Inflammatory macrophage (primary cell): ENCODE measurements at regions not wholly inside any gene's neighbourhood (a gene's known extent, or its start where the extent isn't known, plus 50 kb on each side); places are given as distances from the start of the nearest gene placed in this dataset.
"Not testable (repeated sequence)": the region's sequence is repeated elsewhere in the genome, so short reads cannot be mapped to it uniquely, and the experiment has no call there.

Experiments
- DNase-seq, 2 donors: peaks; one replicate each; pipeline ENCODE4 v3.0.0-alpha.2; 2020 to 2022

- no peak for DNase-seq
Observed at GRCh38 chr1:37325010-37325409, 149.4 kb upstream of the ZC3H12A start.

DNA sequence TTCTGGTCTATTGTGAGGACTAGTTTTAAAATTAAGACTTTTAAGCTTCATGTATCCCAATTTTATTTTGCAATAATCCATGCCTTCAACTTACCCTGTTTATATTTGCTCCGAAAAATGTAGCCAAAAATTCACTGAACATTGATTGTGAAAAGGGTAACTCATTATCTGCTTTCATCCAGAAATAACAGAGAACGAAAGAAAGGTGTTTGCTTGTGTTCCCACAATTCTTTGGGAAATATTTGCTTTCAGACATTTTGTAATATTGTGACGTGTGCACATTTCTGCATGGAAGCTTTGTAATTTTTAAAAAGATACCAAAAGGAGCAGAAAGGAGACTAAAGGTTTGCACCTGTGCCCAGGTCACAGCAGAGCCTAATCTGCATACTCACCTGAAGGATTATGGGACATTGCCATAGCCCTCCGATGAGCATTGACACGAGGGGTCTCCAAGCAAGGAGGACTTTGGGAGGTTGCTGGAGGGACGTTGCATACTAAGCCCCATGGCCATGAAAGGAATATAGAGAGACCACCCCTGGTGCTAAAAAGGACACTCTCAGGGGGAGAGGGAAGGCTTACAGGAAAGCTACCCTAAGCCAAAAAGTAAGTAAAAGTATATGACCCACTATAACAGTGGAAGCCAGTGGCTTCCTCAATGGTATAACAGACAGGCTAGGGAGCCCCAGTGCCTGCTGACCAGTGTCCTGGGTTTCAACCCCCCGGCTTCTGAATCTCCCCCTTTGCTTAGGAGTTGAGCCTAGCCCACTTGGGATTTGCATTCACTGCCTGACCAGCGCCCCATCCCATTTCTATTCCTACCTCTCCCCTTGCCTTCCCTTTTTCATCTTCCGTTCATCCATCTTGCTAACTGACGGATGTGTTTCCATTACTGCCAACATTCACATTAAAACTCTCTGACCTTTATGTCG lies 148.6 kb upstream of the ZC3H12A start:
- no peak for DNase-seq

DNA sequence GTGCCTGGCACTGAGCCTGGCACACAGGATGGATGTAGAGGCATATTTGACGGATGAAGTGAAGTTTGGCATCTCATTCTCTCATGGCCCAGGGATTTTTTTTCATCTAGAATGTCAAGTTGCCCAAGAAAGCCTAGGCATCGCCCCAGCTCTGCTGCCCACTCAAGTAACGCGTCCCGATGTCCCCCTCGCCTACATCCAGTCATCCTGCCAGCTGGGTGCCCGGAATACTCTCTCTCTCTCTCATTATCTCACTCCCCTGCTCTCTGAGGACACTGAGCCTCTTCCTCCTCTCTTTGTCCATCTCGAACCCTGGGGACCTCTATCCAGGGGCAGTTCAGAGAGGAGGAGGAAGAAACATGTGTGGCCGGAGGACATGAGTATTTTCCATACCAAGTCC lies 142.3 kb upstream of the ZC3H12A start:
- DNase-seq, result no peak

DNA sequence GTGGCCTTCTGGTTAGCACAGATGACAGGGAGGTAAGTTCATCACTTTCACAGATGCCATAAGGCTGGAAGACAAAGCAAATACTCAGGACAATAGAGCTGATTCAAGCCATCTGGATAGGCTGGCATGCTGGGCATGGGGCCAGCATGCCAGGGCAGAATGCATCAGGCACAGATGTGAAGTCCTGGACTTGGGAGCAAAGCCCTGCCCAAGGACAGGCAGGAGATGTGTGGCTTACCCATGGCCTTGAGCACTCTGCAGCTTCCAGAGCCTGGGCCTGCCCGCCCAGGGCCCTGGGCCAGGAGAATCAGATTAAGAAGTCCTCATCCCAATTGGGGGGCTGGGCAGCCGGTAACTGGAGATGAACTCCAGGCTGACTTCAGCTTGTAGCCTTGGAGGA lies 135.7 kb upstream of the ZC3H12A start:
- DNase-seq, result no peak

GRCh38 chr1:37342736-37343135 lies 131.6 kb upstream of the ZC3H12A start:
- no peak for DNase-seq

DNA sequence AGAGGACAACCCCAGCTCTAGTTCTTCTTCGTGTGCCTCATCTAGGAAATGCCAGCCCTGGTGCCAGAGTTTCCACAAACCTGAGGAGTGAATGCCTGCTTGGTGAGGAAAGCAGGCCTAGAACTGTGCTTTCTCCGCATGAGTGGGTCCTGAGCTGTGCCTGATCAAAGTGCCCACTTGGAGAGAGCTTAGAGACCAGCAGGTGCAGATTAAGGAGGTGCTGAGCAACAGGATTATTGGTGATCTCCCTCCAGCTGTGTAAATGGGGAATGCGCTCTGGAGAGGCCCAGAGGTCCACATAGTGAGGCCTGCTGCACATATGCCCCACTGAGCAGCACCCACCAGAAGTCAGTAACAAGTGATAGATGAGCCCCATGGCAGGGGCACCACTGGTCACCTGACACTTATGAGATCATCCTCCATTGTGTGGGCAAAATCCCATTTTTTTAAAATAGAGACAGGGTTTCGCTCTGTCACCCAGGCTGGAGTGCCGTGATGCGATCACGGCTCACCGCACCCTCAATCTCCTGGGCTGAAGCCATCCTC lies 127.2 kb upstream of the ZC3H12A start:
- DNase-seq, result no peak

DNA sequence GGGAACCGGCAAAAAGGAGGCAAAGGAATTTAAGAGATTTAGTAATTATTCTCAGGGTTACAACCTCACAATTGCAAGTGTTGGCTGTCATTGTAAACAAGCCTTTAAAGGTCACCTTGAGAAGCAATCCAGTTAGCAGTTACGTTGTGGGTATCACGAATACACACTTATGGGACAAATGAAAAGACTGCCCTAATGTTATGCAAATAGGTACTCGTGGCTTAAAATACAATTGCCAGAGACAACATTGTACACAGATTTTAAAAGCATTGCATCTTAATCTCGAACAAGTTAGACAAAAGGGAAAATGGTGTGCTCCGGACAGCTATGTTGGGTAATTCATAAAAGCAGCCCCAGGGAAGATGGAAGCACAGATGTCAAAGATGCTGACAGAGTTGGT lies 120.5 kb upstream of the ZC3H12A start:
- DNase-seq, result no peak

DNA sequence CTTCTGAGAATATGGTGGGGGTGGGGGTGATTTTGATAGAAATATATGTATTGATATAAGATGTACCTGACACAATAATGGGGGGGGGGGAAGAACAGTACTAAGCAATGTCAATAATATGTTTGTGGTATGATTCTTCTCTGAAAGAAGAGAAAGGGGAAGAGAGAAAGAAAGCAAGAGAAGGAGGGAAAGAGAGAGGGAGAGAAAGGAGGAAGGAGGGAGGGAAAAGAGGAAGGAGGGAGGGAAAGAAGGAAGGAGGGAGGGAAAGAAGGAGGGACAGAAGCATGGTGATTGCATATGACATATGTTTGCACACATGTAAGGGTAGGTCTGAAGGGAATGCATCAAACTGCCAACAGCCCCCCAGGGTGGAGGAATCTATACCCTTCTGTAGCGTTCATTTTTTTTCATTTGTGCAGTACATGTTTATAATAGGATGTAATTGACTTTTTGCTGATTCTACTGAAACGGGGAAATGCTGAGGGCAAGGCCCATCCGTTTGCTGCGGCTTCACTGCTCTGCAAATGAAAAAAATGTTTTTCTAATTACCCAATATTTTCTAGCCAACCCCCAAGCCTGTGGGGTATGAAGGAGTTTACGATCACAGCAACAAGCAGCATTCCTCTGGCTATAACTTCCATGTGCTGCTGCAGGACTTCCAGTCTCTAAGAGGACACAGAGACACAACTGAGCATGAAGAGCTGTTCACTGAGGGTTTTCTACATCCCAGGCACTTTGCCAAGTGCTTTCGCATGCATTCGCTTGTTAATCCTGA lies 119.3 kb upstream of the ZC3H12A start:
- DNase-seq, result no peak

- DNase-seq, result no peak
Observed at GRCh38 chr1:37358992-37359391, 115.4 kb upstream of the ZC3H12A start.

- no peak for DNase-seq
Observed at GRCh38 chr1:37360011-37360410, 114.4 kb upstream of the ZC3H12A start.

DNA sequence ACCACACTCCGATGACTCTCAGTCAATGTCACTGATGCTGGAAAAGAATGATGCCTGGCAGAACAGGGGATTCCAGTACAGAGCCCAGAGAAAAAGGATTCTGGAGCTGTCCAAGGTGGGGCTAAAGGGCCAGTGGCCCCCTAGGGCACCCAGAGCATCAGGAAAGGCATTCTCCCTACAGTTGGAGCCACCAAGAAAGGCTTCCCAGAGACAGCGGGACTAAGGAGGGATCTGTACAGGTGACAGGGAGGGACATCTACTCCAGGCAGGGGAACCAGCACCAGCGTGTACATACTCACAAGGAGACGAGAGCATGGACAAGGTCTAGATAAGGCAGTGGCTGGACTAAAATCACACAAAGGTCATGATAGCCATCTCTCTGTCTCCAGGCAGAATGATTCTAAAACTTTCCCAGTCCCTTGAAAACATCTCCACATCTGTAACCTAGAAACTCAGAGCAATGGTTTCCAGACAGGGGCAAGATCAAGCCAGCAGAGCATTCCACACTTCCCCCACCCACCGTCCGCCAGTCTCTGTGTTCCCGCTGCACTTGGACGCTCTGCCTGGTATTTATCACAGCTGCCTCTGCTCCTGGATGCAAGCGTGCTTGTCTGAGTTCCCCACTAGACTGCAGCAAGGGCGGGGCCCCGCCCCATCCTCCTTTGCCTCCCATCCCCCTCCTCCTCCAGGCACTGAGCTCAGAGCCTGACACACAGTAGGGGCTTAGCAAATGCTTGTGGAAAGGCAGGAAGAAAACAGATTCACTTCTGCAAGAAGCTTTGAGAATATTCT lies 111.6 kb upstream of the ZC3H12A start:
- DNase-seq, result no peak

DNA sequence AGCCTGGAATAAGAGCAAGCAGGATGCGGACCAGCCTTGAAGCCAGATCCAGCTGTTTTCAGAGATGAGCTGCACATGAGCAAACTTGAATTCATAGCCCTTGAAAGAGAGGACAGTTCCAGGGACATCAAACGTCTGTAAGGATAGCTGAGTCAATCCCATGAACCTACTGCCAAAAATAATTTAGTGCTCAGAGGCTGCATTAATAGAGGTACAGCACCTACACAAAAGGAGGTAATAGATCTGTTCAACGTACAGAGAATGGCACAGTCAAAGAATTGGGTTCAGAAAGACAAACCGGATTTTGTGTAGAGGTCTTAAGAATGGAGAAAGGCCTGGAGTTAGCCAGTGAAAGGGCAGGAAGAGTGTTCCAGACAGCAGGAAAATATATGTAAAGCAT lies 110.8 kb upstream of the ZC3H12A start:
- DNase-seq, result no peak

DNA sequence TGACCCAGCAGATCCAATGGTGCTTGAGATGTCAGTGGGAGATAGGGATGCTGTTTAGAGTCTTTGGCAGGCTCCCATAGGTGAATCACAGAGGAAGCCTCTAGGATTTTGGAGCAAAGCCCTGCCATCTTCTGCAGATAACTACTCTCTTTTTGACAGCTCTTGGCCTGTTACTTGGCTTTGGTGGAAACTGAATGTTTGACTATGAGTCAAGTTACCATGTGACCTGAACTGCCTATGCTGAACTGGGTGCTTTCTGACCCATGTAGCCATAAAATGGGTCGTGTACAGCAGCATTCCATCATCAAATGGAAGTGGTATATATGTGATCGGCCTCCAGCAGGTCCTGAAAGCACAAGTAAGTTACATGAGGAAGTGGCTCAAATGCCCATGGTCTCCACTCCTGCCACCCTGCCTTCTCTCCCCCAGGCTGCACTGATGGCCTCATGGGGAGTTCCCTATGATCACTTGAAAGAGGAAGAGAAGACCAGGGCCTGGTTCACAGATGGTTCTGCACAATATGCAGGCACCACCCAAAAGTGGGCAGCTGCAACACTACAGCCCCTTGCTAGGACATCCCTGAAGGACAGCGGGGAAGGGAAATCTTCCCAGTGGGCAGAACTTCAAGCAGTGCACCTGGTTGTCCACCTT lies 105.6 kb upstream of the ZC3H12A start:
- peak; percentile 15 to 32 for DNase-seq

DNA sequence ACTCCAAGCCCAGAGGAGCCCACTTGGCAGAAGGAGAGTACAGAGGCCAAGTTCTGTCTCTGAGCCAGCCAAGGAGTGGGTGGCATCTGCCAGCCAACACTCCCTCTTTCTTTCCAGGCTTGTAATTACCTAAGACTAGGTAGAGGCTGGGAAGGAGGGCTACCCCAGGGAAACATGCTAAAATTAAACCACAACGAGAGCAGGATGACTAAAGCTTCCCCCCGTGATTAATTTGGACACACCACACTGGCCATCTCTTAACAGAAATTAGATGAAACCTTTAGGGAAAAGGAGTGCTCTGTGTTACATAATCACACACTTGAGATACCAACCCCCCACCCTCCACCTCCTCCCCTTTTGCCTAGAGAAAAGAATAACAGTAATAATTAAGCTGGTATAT lies 102.1 kb upstream of the ZC3H12A start:
- no peak for DNase-seq

GRCh38 chr1:37372711-37373110 lies 101.7 kb upstream of the ZC3H12A start:
- DNase-seq, result no peak

- no peak for DNase-seq
Observed at GRCh38 chr1:37373413-37373812, 101.0 kb upstream of the ZC3H12A start.

- not testable (repeated sequence) for DNase-seq
Observed at GRCh38 chr1:37380546-37380945, 93.8 kb upstream of the ZC3H12A start.

DNA sequence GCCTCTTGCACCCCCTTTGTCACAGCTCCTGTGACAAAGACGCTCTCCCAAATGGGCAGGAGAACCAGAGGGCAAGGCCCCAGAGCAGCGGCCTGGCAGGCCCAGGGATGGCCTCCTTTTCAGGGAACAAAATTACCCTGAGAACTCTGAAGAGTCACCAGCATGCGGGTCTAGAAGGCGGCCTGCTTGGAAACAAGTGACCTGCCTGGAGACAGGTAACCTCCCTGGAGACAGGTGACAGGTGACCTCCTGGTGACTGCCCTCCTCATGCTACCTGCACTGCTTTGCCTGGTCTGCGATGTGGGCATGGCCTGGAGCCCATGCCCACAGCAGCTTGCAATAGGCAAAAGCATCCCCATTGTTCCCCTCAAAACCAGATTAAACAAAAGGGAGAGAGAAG lies 86.5 kb upstream of the ZC3H12A start:
- no peak for DNase-seq

- DNase-seq, result no peak
Observed at GRCh38 chr1:37389327-37389726, 85.1 kb upstream of the ZC3H12A start.

GRCh38 chr1:37391211-37392011 lies 83.0 kb upstream of the ZC3H12A start:
- DNase-seq, result no peak

- no peak for DNase-seq
Observed at GRCh38 chr1:37392051-37392450, 82.3 kb upstream of the ZC3H12A start.
